ENCODE measurements at regions not wholly inside any gene's neighbourhood (a gene's known extent, or its start where the extent isn't known, plus 50 kb on each side); places are given as distances from the start of the nearest gene placed in this dataset.

DNA sequence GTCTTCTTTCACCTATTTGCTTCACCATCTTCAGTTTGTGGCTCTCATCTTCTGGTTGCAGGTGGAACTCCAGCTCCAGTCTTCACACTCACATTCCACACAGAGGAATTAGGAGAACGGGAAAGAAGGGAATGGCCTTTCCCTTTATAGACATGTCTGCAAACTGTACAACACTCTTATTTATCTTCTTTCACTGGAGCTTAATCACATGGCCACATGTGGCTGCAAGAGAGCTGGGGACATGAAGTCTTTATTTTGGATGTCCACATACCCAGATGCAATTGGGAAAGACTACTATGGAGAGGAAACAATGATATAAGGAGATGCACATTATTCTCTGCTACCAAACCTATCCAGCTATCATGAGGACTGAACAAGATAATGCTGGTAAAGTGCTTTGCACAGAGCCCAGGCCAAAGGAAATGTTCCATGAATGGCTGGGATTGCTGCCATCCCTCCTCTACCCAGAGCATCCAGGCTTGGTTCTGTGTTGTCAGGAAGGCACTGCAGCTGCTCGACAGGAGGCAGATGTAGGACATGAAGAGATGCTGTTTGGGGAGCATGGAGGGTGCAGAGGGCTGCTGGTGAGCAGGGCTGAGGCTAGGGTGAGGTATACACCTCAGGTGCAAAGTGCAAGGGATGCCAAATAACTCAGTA is 183.8 kb upstream of the TBX20 start:
- FAIRE-seq (no peak), DNase-seq (ENCODE audit: low read depth) (no peak)
- H3K4me1 ChIP-seq (ENCODE audit: insufficient read depth, low read length) = no peaks in the 10 kb centered on the region
- peaks cover 5% of the 10 kb centered on the region for H3K27me3 Mint-ChIP-seq (ENCODE audit: low read depth, unreplicated experiment)
- no peak overlapping the region for H3K4me2 ChIP-seq (ENCODE audit: low read length)
- H3K4me1 Mint-ChIP-seq (ENCODE audit: low read depth, unreplicated experiment) = no peaks in the 10 kb centered on the region
- no peak overlapping the region for H3K4me3 ChIP-seq (ENCODE audit: insufficient read depth, low read depth, low read length)
- no peaks in the 10 kb centered on the region for H3K36me3 Mint-ChIP-seq (ENCODE audit: low read depth, unreplicated experiment)
- TF ChIP-seq EZH2 (IDR thresholded peaks at IDR 0.05; ENCODE audit: insufficient read depth, low read length) = no peak
- TF ChIP-seq, protein P1, sequence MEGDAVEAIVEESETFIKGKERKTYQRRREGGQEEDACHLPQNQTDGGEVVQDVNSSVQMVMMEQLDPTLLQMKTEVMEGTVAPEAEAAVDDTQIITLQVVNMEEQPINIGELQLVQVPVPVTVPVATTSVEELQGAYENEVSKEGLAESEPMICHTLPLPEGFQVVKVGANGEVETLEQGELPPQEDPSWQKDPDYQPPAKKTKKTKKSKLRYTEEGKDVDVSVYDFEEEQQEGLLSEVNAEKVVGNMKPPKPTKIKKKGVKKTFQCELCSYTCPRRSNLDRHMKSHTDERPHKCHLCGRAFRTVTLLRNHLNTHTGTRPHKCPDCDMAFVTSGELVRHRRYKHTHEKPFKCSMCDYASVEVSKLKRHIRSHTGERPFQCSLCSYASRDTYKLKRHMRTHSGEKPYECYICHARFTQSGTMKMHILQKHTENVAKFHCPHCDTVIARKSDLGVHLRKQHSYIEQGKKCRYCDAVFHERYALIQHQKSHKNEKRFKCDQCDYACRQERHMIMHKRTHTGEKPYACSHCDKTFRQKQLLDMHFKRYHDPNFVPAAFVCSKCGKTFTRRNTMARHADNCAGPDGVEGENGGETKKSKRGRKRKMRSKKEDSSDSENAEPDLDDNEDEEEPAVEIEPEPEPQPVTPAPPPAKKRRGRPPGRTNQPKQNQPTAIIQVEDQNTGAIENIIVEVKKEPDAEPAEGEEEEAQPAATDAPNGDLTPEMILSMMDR (IDR thresholded peaks at IDR 0.05; ENCODE audit: insufficient read depth, low read depth, low read length) = no peak
- no peaks in the 10 kb centered on the region for H3K79me2 ChIP-seq (ENCODE audit: insufficient read depth, low read length)
- no peaks in the 10 kb centered on the region for H4K20me1 ChIP-seq (ENCODE audit: insufficient read depth, low read length)
- H3K27ac Mint-ChIP-seq (ENCODE audit: unreplicated experiment) = no peak overlapping the region
- no peaks in the 10 kb centered on the region for H3K9me3 ChIP-seq (ENCODE audit: insufficient read depth, low read depth, low read length)
- no peak overlapping the region for H3K9ac ChIP-seq (ENCODE audit: low read length)
- no peaks in the 10 kb centered on the region for H3K27me3 ChIP-seq (ENCODE audit: insufficient read depth, low read length)
- no peak overlapping the region for H3K27ac ChIP-seq (ENCODE audit: low read depth, low read length)
- no peaks in the 10 kb centered on the region for H3K36me3 ChIP-seq (ENCODE audit: insufficient read depth, low read length)
- H3K4me3 Mint-ChIP-seq (ENCODE audit: unreplicated experiment) = no peak overlapping the region
- H3K9me3 Mint-ChIP-seq (ENCODE audit: unreplicated experiment) = peaks cover 4% of the 10 kb centered on the region
- H2AFZ ChIP-seq (ENCODE audit: low read depth, low read length) = no peak overlapping the region

DNA sequence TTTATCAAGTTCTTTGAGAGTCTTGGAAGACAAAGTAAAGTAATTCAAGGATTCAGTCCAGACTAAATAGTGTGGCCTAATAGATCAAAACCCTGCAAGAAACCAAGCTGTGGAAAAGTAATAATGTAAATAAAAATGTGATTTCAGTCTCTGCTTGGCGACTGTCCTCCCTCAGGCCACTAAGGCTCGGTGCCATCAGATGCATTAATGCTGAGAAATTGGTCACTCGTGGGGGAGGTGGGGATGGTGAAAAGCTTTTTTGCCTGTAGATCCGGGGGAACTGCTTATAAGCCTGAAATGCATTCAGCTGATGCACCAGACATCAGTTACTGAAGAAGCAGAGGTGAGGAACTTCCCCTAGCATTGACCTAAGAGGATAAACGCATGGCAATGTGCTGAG is 182.6 kb upstream of the TBX20 start:
- FAIRE-seq (no peak), DNase-seq (ENCODE audit: low read depth) (no peak)
- H3K9me3 ChIP-seq (ENCODE audit: insufficient read depth, low read depth, low read length) = no peaks in the 10 kb centered on the region
- no peak overlapping the region for H3K27ac ChIP-seq (ENCODE audit: low read depth, low read length)
- no peaks in the 10 kb centered on the region for H3K79me2 ChIP-seq (ENCODE audit: insufficient read depth, low read length)
- TF ChIP-seq EZH2 (IDR thresholded peaks at IDR 0.05; ENCODE audit: insufficient read depth, low read length) = no peak
- TF ChIP-seq, protein P1 (IDR thresholded peaks at IDR 0.05; ENCODE audit: insufficient read depth, low read depth, low read length) = no peak
- no peak overlapping the region for H2AFZ ChIP-seq (ENCODE audit: low read depth, low read length)
- no peak overlapping the region for H3K4me3 ChIP-seq (ENCODE audit: insufficient read depth, low read depth, low read length)
- no peaks in the 10 kb centered on the region for H3K4me1 Mint-ChIP-seq (ENCODE audit: low read depth, unreplicated experiment)
- H3K9me3 Mint-ChIP-seq (ENCODE audit: unreplicated experiment) = peaks cover 6% of the 10 kb centered on the region
- no peaks in the 10 kb centered on the region for H3K4me1 ChIP-seq (ENCODE audit: insufficient read depth, low read length)
- no peaks in the 10 kb centered on the region for H3K27me3 ChIP-seq (ENCODE audit: insufficient read depth, low read length)
- H3K36me3 ChIP-seq (ENCODE audit: insufficient read depth, low read length) = no peaks in the 10 kb centered on the region
- H3K4me3 Mint-ChIP-seq (ENCODE audit: unreplicated experiment) = no peak overlapping the region
- no peak overlapping the region for H3K27ac Mint-ChIP-seq (ENCODE audit: unreplicated experiment)
- H3K27me3 Mint-ChIP-seq (ENCODE audit: low read depth, unreplicated experiment) = peaks cover 5% of the 10 kb centered on the region
- no peak overlapping the region for H3K4me2 ChIP-seq (ENCODE audit: low read length)
- no peak overlapping the region for H3K9ac ChIP-seq (ENCODE audit: low read length)
- no peaks in the 10 kb centered on the region for H3K36me3 Mint-ChIP-seq (ENCODE audit: low read depth, unreplicated experiment)
- no peaks in the 10 kb centered on the region for H4K20me1 ChIP-seq (ENCODE audit: insufficient read depth, low read length)

DNA sequence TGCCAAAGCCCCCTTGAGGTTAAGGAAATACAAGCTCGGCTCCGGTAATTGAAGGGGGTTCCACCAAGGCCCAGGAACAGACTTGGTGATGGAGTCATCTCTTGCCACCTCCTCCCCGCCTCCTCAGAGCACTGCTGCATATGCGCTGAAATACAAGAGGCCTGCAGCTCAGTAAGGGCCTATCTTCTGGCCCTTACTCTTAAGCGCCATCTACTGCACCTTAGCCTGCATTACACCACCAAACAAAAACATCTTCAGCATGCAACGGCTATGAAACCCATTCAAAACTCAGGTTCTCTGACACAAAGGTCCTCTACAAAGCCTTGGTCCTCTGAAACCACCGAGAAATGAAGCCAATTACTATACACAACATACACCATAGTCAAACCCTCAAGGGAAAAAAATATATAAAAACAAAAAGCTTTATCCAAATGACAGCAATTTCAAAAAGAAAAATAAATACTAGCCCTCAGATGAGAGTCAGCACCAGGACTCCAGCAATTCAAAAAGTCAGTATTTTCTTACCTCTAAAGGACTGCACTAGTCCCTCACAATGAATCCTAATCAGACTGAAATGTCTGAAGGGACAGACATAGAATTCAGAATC is 176.8 kb upstream of the TBX20 start:
- TF ChIP-seq, protein P1 (IDR thresholded peaks at IDR 0.05; ENCODE audit: insufficient read depth, low read depth, low read length) = no peak
- TF ChIP-seq EZH2 (IDR thresholded peaks at IDR 0.05; ENCODE audit: insufficient read depth, low read length) = no peak
- Histone ChIP-seq H3K27me3 (ENCODE audit: insufficient read depth, low read length) (no peaks in the 10 kb centered on the region), H3K4me2 (ENCODE audit: low read length) (no peak overlapping the region), H3K27ac (ENCODE audit: low read depth, low read length) (no peak overlapping the region), H3K4me3 (ENCODE audit: insufficient read depth, low read depth, low read length) (no peak overlapping the region), H2AFZ (ENCODE audit: low read depth, low read length) (no peak overlapping the region), H3K4me1 (ENCODE audit: insufficient read depth, low read length) (no peaks in the 10 kb centered on the region), H3K79me2 (ENCODE audit: insufficient read depth, low read length) (no peaks in the 10 kb centered on the region), H3K9me3 (ENCODE audit: insufficient read depth, low read depth, low read length) (peaks cover 5% of the 10 kb centered on the region), H3K36me3 (ENCODE audit: insufficient read depth, low read length) (no peaks in the 10 kb centered on the region), H4K20me1 (ENCODE audit: insufficient read depth, low read length) (no peaks in the 10 kb centered on the region), H3K9ac (ENCODE audit: low read length) (no peak overlapping the region)
- FAIRE-seq (no peak), DNase-seq (ENCODE audit: low read depth) (no peak)
- H3K27ac Mint-ChIP-seq (ENCODE audit: unreplicated experiment) = no peak overlapping the region
- no peaks in the 10 kb centered on the region for H3K27me3 Mint-ChIP-seq (ENCODE audit: low read depth, unreplicated experiment)
- peaks cover 2% of the 10 kb centered on the region for H3K4me1 Mint-ChIP-seq (ENCODE audit: low read depth, unreplicated experiment)
- no peak overlapping the region for H3K4me3 Mint-ChIP-seq (ENCODE audit: unreplicated experiment)
- H3K36me3 Mint-ChIP-seq (ENCODE audit: low read depth, unreplicated experiment) = no peaks in the 10 kb centered on the region
- H3K9me3 Mint-ChIP-seq (ENCODE audit: unreplicated experiment) = peaks cover 15% of the 10 kb centered on the region
